Suprapubic skin (tissue), 4 donors: ENCODE measurements at regions not wholly inside any gene's neighbourhood (a gene's known extent, or its start where the extent isn't known, plus 50 kb on each side); places are given as distances from the start of the nearest gene placed in this dataset.

Experiments
- EP300 ChIP-seq: sonication (generic); formaldehyde crosslinking; IDR thresholded peaks from one replicate; pipeline ENCODE4 v1.6.1; 2017; ENCODE audit warnings: antibody characterized with exemption
- POLR2AphosphoS5 ChIP-seq, 3 donors: sonication (generic); formaldehyde crosslinking; IDR thresholded peaks; one replicate each; pipeline ENCODE4 v1.6.1; 2017; ENCODE audit warnings: antibody characterized with exemption in 3 of 3
- TF ChIP-seq, protein P1 (sequence below), 2 donors: fragments of 200-600 bp in 1 of 2; fragments of 450-650 bp in 1 of 2; sonication (generic) in 1 of 2; IDR thresholded peaks; one replicate each; pipeline ENCODE4 v1.5.1; 2016 to 2019; ENCODE audit warnings: antibody characterized with exemption in 2 of 2, mild to moderate bottlenecking in 1 of 2, moderate library complexity in 1 of 2

DNA sequence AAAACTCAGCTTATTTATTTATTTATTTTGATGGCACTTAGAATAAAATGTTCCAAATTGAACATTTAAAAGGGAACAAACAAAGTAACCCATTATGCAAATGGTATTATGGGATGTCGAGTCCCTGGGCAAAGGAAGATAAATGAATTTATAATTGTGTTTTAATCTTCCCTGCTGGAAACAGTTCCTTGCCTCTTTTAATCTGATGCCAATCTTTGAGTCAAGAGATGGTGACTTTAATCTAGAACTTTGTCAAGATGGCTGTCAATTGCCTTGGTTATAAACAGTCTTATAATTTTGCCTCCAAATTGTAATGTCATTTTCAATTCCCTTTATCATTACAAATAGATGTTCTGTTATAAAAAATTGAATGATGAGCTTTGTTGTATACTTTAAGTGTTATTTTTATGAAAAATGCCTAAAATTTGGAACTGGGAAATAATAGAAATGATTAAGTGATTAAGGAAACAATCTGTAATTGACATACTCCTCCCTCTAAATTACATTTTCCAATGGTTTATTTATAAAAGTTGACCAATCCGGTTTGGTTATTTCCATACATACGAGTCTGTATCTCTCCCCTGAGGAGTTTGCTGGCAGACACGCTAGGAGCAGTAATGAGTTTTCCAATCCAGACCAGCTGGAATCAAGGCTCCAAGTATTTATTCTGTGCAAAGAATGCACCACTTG, 134.9 kb upstream of the FRMD6 start:
- TF ChIP-seq, protein P1, sequence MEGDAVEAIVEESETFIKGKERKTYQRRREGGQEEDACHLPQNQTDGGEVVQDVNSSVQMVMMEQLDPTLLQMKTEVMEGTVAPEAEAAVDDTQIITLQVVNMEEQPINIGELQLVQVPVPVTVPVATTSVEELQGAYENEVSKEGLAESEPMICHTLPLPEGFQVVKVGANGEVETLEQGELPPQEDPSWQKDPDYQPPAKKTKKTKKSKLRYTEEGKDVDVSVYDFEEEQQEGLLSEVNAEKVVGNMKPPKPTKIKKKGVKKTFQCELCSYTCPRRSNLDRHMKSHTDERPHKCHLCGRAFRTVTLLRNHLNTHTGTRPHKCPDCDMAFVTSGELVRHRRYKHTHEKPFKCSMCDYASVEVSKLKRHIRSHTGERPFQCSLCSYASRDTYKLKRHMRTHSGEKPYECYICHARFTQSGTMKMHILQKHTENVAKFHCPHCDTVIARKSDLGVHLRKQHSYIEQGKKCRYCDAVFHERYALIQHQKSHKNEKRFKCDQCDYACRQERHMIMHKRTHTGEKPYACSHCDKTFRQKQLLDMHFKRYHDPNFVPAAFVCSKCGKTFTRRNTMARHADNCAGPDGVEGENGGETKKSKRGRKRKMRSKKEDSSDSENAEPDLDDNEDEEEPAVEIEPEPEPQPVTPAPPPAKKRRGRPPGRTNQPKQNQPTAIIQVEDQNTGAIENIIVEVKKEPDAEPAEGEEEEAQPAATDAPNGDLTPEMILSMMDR (IDR thresholded peaks at IDR 0.05) = no peak
- TF ChIP-seq POLR2AphosphoS5 (IDR thresholded peaks at IDR 0.05) (no peak), EP300 (no peak)
